Endothelial cell of umbilical vein (primary cell): ENCODE measurements at regions not wholly inside any gene's neighbourhood (a gene's known extent, or its start where the extent isn't known, plus 50 kb on each side); places are given as distances from the start of the nearest gene placed in this dataset.

Experiments
- EZH2 ChIP-seq: IDR thresholded peaks from 2 replicates; pipeline ENCODE4 v1.6.1; 2012; ENCODE audit warnings: borderline replicate concordance, low read depth, mild to moderate bottlenecking, moderate library complexity, low read length, inconsistent platforms; ENCODE audit not compliant: severe bottlenecking
- FOS ChIP-seq: IDR thresholded peaks from 2 replicates; pipeline ENCODE4 v1.6.1; 2011; ENCODE audit warnings: mild to moderate bottlenecking, low read length, moderate library complexity, borderline replicate concordance; ENCODE audit not compliant: insufficient read depth
- GATA2 ChIP-seq: IDR thresholded peaks from 2 replicates; pipeline ENCODE4 v1.7.0; 2011; ENCODE audit warnings: low read depth, mild to moderate bottlenecking, moderate library complexity, mixed read lengths, low read length; ENCODE audit not compliant: insufficient read length, insufficient read depth
- JUN ChIP-seq: IDR thresholded peaks from 2 replicates; pipeline ENCODE4 v1.6.1; 2011; ENCODE audit warnings: borderline replicate concordance, low read depth; ENCODE audit not compliant: insufficient read length, insufficient read depth
- MAX ChIP-seq: IDR thresholded peaks from 2 replicates; pipeline ENCODE4 v1.6.1; 2011; ENCODE audit not compliant: insufficient read depth, insufficient read length
- POLR2A ChIP-seq: IDR thresholded peaks from 2 replicates; pipeline ENCODE4 v1.6.1; 2012; ENCODE audit warnings: low read depth, mild to moderate bottlenecking, control low read depth, low read length
- POLR2AphosphoS5 ChIP-seq: IDR thresholded peaks from 2 replicates; pipeline ENCODE4 v1.6.1; 2012; ENCODE audit warnings: low read depth, mild to moderate bottlenecking, control low read depth, low read length, moderate library complexity; ENCODE audit not compliant: insufficient read depth
- TF ChIP-seq, protein P1 (sequence below), 2 donors: IDR thresholded peaks; 1 replicate in 1 of 2; 2 replicates in 1 of 2; pipeline ENCODE4 v1.5.1; 2011; ENCODE audit warnings: low read length in 2 of 2, mild to moderate bottlenecking in 2 of 2, moderate library complexity in 2 of 2, control low read depth in 1 of 2, inconsistent platforms in 1 of 2, low read depth in 1 of 2; ENCODE audit not compliant: insufficient read depth in 1 of 2; ENCODE audit errors: extremely low read depth in 1 of 2

DNA sequence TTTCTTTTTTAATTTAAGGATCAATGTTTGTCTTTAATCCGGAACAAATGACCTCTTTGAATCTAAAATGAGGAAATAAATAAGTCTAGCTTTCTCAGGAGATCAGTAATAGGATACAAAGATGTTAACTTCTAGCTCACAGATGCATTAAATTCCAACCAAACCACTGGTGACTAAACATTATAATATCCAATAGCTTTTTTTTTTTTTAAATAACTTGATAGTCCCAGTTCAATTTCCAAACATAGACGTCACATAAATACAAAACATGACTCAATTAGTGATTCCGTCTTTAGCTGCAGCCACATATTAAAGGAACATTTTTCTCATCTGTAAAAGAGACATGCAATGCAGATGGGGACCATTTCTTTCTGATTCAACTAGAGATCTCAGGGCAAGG, 390.5 kb upstream of the PCDH9 start:
- TF ChIP-seq POLR2A (no peak), GATA2 (no peak), POLR2AphosphoS5 (no peak), EZH2 (no peak), MAX (no peak), JUN (no peak), FOS (no peak)
- TF ChIP-seq, protein P1, sequence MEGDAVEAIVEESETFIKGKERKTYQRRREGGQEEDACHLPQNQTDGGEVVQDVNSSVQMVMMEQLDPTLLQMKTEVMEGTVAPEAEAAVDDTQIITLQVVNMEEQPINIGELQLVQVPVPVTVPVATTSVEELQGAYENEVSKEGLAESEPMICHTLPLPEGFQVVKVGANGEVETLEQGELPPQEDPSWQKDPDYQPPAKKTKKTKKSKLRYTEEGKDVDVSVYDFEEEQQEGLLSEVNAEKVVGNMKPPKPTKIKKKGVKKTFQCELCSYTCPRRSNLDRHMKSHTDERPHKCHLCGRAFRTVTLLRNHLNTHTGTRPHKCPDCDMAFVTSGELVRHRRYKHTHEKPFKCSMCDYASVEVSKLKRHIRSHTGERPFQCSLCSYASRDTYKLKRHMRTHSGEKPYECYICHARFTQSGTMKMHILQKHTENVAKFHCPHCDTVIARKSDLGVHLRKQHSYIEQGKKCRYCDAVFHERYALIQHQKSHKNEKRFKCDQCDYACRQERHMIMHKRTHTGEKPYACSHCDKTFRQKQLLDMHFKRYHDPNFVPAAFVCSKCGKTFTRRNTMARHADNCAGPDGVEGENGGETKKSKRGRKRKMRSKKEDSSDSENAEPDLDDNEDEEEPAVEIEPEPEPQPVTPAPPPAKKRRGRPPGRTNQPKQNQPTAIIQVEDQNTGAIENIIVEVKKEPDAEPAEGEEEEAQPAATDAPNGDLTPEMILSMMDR (IDR thresholded peaks at IDR 0.05; ENCODE audit: extremely low read depth in 1 of 2, insufficient read depth in 1 of 2, low read depth in 1 of 2, low read length in 2 of 2), result no peak
